ENCODE measurements at regions not wholly inside any gene's neighbourhood (a gene's known extent, or its start where the extent isn't known, plus 50 kb on each side); places are given as distances from the start of the nearest gene placed in this dataset.

DNA sequence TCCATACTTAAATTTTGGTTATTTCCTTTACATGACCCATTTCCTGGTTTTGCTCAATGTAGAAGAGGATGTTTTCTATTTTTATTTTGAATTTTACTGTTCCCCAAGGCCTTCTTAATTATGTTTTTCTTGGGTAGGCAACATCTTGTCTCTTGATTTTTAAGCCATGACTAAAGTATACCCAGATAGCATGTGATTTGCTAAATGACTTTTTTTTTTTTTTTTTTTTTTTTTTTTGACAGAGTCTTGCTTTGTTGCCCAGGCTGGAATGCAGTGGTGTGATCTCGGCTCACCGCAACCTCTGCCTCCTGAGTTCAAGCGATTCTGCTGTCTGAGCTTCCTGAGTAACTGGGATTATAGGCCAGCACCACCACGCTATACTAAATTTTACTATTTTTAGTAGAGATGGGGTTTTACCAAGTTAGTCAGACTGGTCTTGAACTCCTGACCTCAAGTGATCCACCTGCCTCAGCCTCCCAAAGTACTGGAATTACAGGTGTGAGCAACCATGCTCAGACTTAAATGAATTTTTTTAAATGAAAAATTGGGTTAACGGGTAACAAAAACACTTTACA, 198.6 kb upstream of the DAB2 start:
- Histone ChIP-seq H3K4me3 (ENCODE audit: control insufficient read depth in 2 of 3, extremely low read depth in 1 of 3, insufficient read depth in 2 of 3, low read depth in 1 of 3, low read length in 3 of 3) (no peak overlapping the region), H2AFZ (ENCODE audit: control insufficient read depth, low read length) (no peak overlapping the region), H3K4me2 (ENCODE audit: control insufficient read depth, extremely low read depth, insufficient read depth, low read depth, low read length) (no peak overlapping the region), H3K9me1 (ENCODE audit: control insufficient read depth, extremely low read depth, insufficient read depth, low read length) (no peaks in the 10 kb centered on the region), H3K27me3 (ENCODE audit: control insufficient read depth, extremely low read depth, insufficient read depth, low read length) (no peaks in the 10 kb centered on the region), H3K9me3 (ENCODE audit: control insufficient read depth, low read depth, low read length) (no peaks in the 10 kb centered on the region), H3K4me1 (ENCODE audit: control insufficient read depth, extremely low read depth, insufficient read depth, low read length) (peaks cover 8% of the 10 kb centered on the region), H3K27ac (ENCODE audit: control insufficient read depth, insufficient read depth, low read length) (no peak overlapping the region), H3K36me3 (ENCODE audit: control insufficient read depth in 2 of 2, extremely low read depth in 1 of 2, insufficient read depth in 2 of 2, low read length in 2 of 2) (no peaks in the 10 kb centered on the region), H4K20me1 (ENCODE audit: control insufficient read depth, extremely low read depth, insufficient read depth, low read length) (no peaks in the 10 kb centered on the region), H3K9ac (ENCODE audit: control insufficient read depth, extremely low read depth, insufficient read depth, low read length) (no peak overlapping the region), H3K79me2 (ENCODE audit: control insufficient read depth, insufficient read depth, low read length) (no peaks in the 10 kb centered on the region)
- TF ChIP-seq EZH2 (IDR thresholded peaks at IDR 0.05; ENCODE audit: low read length) (no peak), CTCF (optimal IDR thresholded peaks at IDR 0.05 in 1 of 3, IDR thresholded peaks at IDR 0.05 in 1 of 3, conservative IDR thresholded peaks at IDR 0.05 in 1 of 3; ENCODE audit: extremely low read depth in 1 of 3, insufficient read depth in 2 of 3, low read length in 3 of 3) (no peak)
- FAIRE-seq (no peak), DNase-seq (ENCODE audit: low read depth, low spot score) (no peak)
- dilution Hi-C loops (cut with MboI; ENCODE audit: extremely low pct_ligation_motif_present, low sequenced_read_pairs), result no loop called here

DNA sequence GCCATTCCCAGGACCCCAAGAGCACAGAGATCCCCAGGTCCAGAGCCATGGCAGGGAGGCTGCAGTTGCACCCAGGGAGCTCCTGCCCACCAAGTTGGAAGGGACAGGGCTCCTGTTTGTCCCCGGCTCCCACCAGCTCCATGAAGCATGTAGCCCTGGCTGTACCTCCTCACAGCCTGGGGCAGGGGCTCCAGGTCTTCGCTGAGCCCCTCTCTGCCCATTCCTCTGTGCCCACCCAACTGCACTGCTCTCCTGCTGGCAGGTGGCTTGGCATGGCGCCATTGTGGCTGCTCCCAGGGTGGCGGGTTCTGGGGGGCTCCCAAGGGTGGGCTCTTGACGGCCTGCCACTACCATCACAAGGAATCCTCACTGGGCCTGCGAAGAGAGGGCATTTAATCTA, 197.5 kb upstream of the DAB2 start:
- Histone ChIP-seq H3K4me2 (ENCODE audit: control insufficient read depth, extremely low read depth, insufficient read depth, low read depth, low read length) (no peak overlapping the region), H3K4me3 (ENCODE audit: control insufficient read depth in 2 of 3, extremely low read depth in 1 of 3, insufficient read depth in 2 of 3, low read depth in 1 of 3, low read length in 3 of 3) (no peak overlapping the region), H3K36me3 (ENCODE audit: control insufficient read depth in 2 of 2, extremely low read depth in 1 of 2, insufficient read depth in 2 of 2, low read length in 2 of 2) (no peaks in the 10 kb centered on the region), H3K27me3 (ENCODE audit: control insufficient read depth, extremely low read depth, insufficient read depth, low read length) (no peaks in the 10 kb centered on the region), H2AFZ (ENCODE audit: control insufficient read depth, low read length) (no peak overlapping the region), H3K79me2 (ENCODE audit: control insufficient read depth, insufficient read depth, low read length) (no peaks in the 10 kb centered on the region), H4K20me1 (ENCODE audit: control insufficient read depth, extremely low read depth, insufficient read depth, low read length) (no peaks in the 10 kb centered on the region), H3K9ac (ENCODE audit: control insufficient read depth, extremely low read depth, insufficient read depth, low read length) (no peak overlapping the region), H3K4me1 (ENCODE audit: control insufficient read depth, extremely low read depth, insufficient read depth, low read length) (peaks cover 8% of the 10 kb centered on the region), H3K9me3 (ENCODE audit: control insufficient read depth, low read depth, low read length) (no peaks in the 10 kb centered on the region), H3K27ac (ENCODE audit: control insufficient read depth, insufficient read depth, low read length) (no peak overlapping the region), H3K9me1 (ENCODE audit: control insufficient read depth, extremely low read depth, insufficient read depth, low read length) (no peaks in the 10 kb centered on the region)
- TF ChIP-seq CTCF (optimal IDR thresholded peaks at IDR 0.05 in 1 of 3, IDR thresholded peaks at IDR 0.05 in 1 of 3, conservative IDR thresholded peaks at IDR 0.05 in 1 of 3; ENCODE audit: extremely low read depth in 1 of 3, insufficient read depth in 2 of 3, low read length in 3 of 3) (no peak), EZH2 (IDR thresholded peaks at IDR 0.05; ENCODE audit: low read length) (no peak)
- FAIRE-seq (no peak), DNase-seq (ENCODE audit: low read depth, low spot score) (no peak)
- dilution Hi-C loops (cut with MboI; ENCODE audit: extremely low pct_ligation_motif_present, low sequenced_read_pairs), result no loop called here
